DND-41 (cell line): ENCODE measurements at regions not wholly inside any gene's neighbourhood (a gene's known extent, or its start where the extent isn't known, plus 50 kb on each side); places are given as distances from the start of the nearest gene placed in this dataset.

ENCODE experiments used
- ATAC-seq: fragments of 200-7000 bp; cut with Tn5 transposase; 3 replicates; pipeline ENCODE4 v1.9.1; 2021; ENCODE audit warnings: low read depth; ENCODE audit not compliant: insufficient read depth
- DNase-seq: peaks from one replicate; pipeline ENCODE4 v3.0.0-alpha.2; 2020
- H2AFZ ChIP-seq: 2 replicates; pipeline ENCODE4 v1.6.0; 2012; ENCODE audit warnings: low read depth, low read length
- H3K27ac ChIP-seq: 2 replicates; pipeline ENCODE4 v1.5.1; 2012; ENCODE audit warnings: low read length, inconsistent platforms
- H3K27me3 ChIP-seq: fragments of 200-600 bp; sonication (generic); 2 replicates; pipeline ENCODE4 v1.6.0; 2012; ENCODE audit warnings: low read length, mild to moderate bottlenecking, inconsistent platforms; ENCODE audit not compliant: insufficient read depth, poor library complexity
- H3K36me3 ChIP-seq: 2 replicates; pipeline ENCODE4 v1.5.1; 2012; ENCODE audit warnings: low read length, inconsistent platforms; ENCODE audit not compliant: insufficient read depth
- H3K4me1 ChIP-seq: 2 replicates; pipeline ENCODE4 v1.5.1; 2012; ENCODE audit warnings: mild to moderate bottlenecking, low read length; ENCODE audit not compliant: insufficient read depth
- H3K4me2 ChIP-seq: 2 replicates; pipeline ENCODE4 v1.6.0; 2012; ENCODE audit warnings: mild to moderate bottlenecking, moderate library complexity, low read length, inconsistent platforms; ENCODE audit not compliant: insufficient read depth
- H3K4me3 ChIP-seq, 2 experiments: fragments of 200-600 bp in 1 of 2; shearing (Covaris generic) in 1 of 2; 2 replicates each; pipeline ENCODE4 v1.5.1; 2012 to 2016; ENCODE audit warnings: inconsistent platforms in 2 of 2, low read length in 2 of 2, mild to moderate bottlenecking in 2 of 2, low read depth in 1 of 2, moderate library complexity in 1 of 2
- H3K79me2 ChIP-seq: 2 replicates; pipeline ENCODE4 v1.6.0; 2012; ENCODE audit warnings: low read length, inconsistent platforms; ENCODE audit not compliant: insufficient read depth
- H3K9ac ChIP-seq: 2 replicates; pipeline ENCODE4 v1.6.0; 2012; ENCODE audit warnings: low read depth, mild to moderate bottlenecking, inconsistent platforms, low read length, moderate library complexity
- H3K9me3 ChIP-seq: 2 replicates; pipeline ENCODE4 v1.5.1; 2012; ENCODE audit warnings: low read length, moderate library complexity, mild to moderate bottlenecking, inconsistent platforms; ENCODE audit not compliant: insufficient read depth, severe bottlenecking
- H4K20me1 ChIP-seq: 2 replicates; pipeline ENCODE4 v1.6.0; 2012; ENCODE audit warnings: low read length; ENCODE audit not compliant: insufficient read depth
- EZH2 ChIP-seq: IDR thresholded peaks from 3 replicates; pipeline ENCODE4 v1.6.1; 2012; ENCODE audit warnings: borderline replicate concordance, low read depth, mild to moderate bottlenecking, moderate library complexity, low read length, inconsistent platforms; ENCODE audit not compliant: severe bottlenecking
- TF ChIP-seq, protein P1 (sequence below): IDR thresholded peaks from 2 replicates; pipeline ENCODE4 v1.5.1; 2012; ENCODE audit warnings: borderline replicate concordance, low read length, moderate library complexity, mild to moderate bottlenecking; ENCODE audit not compliant: poor library complexity, severe bottlenecking; ENCODE audit errors: extremely low read depth

DNA sequence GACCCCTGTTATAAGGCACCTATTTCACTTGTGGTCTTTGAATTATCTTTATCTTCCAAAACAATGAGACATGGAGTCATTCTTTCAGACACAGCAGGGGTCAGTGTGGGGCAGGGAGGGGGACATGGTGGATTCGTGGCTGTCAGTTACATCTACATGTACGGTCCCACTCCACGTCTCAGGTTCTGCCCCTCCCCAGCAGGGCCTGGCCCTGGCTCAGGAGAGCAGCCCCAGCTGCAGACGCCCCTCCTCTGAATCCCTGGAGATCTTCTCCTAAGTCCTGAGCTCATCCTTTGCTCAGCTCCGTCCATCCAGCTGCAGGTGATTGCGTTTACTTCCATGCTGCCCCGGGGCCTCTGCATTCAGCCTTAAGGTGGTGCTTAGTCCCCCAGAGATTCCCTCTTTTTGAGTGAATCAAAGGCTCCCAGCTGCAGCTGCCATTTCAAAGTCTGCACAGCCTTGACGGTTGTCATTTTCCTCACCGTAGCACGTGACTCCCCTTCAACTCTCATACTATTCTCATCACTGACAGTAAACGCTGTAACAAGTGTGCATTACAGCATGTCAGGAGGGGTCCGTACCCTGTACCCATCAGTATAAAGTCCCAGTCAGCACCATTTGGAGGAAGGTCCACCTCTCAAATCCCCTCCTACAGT, 113.4 kb upstream of the TCERG1L start:
- Histone ChIP-seq H3K9me3 (no peaks in the 10 kb centered on the region), H3K79me2 (no peaks in the 10 kb centered on the region), H3K27ac (no peak overlapping the region), H3K4me2 (no peak overlapping the region), H4K20me1 (no peaks in the 10 kb centered on the region), H3K27me3 (no peaks in the 10 kb centered on the region), H2AFZ (no peak overlapping the region), H3K9ac (no peak overlapping the region), H3K4me1 (no peaks in the 10 kb centered on the region), H3K36me3 (no peaks in the 10 kb centered on the region), H3K4me3 (no peak overlapping the region)
- no peak for TF ChIP-seq EZH2
- TF ChIP-seq, protein P1, sequence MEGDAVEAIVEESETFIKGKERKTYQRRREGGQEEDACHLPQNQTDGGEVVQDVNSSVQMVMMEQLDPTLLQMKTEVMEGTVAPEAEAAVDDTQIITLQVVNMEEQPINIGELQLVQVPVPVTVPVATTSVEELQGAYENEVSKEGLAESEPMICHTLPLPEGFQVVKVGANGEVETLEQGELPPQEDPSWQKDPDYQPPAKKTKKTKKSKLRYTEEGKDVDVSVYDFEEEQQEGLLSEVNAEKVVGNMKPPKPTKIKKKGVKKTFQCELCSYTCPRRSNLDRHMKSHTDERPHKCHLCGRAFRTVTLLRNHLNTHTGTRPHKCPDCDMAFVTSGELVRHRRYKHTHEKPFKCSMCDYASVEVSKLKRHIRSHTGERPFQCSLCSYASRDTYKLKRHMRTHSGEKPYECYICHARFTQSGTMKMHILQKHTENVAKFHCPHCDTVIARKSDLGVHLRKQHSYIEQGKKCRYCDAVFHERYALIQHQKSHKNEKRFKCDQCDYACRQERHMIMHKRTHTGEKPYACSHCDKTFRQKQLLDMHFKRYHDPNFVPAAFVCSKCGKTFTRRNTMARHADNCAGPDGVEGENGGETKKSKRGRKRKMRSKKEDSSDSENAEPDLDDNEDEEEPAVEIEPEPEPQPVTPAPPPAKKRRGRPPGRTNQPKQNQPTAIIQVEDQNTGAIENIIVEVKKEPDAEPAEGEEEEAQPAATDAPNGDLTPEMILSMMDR = no peak
- no peak for ATAC-seq
- no peak for DNase-seq

DNA sequence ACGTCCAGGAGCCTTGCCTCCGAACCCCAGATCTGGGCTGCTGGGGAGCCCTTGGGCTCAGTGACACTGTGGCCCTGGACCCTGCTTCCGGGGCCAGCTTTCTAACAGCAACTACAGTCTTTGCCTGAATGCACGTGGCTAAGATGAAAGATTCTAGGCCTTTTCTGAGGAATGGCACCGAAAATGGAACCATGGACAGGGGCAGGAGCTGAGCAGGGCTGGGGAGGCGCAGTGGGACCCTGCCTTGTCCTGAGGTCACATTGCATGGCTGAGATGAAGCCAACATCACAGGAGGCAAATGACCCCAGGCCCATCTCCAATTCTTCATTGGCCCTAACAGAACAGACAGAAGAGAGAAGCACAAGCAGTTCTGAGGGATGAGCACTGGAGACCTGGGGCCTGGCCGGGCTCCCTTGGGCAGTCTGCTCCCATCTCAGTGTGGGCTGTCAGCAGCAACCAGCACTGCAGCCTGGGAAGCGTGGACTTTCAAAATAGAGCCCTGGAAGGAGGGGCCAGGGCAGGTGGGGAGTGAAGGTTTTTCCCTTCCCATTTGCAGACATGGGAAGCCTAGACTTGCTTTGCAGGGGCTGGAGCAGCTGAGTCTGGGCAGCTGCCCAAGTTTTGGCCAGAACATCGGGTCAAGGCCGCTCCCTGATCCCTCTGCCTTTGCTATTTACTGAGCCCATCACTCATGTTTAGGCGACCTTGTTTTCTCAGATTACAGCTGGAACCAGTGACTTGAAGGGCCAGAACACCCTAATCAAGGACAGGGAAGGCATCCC, 114.4 kb upstream of the TCERG1L start:
- Histone ChIP-seq H3K9me3 (no peaks in the 10 kb centered on the region), H3K27me3 (no peaks in the 10 kb centered on the region), H3K4me3 (no peak overlapping the region), H3K9ac (no peak overlapping the region), H3K4me2 (no peak overlapping the region), H2AFZ (no peak overlapping the region), H3K79me2 (no peaks in the 10 kb centered on the region), H3K36me3 (no peaks in the 10 kb centered on the region), H4K20me1 (no peaks in the 10 kb centered on the region), H3K27ac (no peak overlapping the region), H3K4me1 (no peaks in the 10 kb centered on the region)
- DNase-seq = no peak
- TF ChIP-seq EZH2 = no peak
- TF ChIP-seq, protein P1 = no peak
- ATAC-seq = no peak

DNA sequence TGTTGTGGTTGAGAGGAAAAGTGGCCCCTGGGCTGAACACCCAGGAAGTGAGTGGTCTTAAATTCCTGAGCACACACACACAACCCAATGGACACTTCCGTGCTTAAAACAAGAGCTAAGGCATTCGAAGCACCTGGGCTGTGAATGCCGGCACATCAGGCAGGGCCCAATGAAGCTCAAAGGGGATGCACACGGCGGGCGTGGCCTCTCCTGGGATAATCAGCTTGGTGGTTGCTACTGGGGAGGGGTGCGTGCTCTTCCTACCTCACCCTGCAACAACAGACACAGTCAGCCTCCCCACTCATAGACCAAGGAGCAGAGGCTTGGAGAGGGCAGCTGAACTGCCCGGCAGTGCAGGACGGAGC, 115.0 kb upstream of the TCERG1L start:
- no peak overlapping the region for H3K4me3 ChIP-seq
- no peak overlapping the region for H2AFZ ChIP-seq
- TF ChIP-seq, protein P1 = no peak
- H3K9me3 ChIP-seq = no peaks in the 10 kb centered on the region
- no peaks in the 10 kb centered on the region for H3K27me3 ChIP-seq
- H3K79me2 ChIP-seq = no peaks in the 10 kb centered on the region
- H3K9ac ChIP-seq = no peak overlapping the region
- no peaks in the 10 kb centered on the region for H3K4me1 ChIP-seq
- no peak overlapping the region for H3K27ac ChIP-seq
- H4K20me1 ChIP-seq = no peaks in the 10 kb centered on the region
- H3K4me2 ChIP-seq = no peak overlapping the region
- no peaks in the 10 kb centered on the region for H3K36me3 ChIP-seq
- no peak for ATAC-seq
- DNase-seq = no peak
